ENCODE measurements at regions not wholly inside any gene's neighbourhood (a gene's known extent, or its start where the extent isn't known, plus 50 kb on each side); places are given as distances from the start of the nearest gene placed in this dataset.

DNA sequence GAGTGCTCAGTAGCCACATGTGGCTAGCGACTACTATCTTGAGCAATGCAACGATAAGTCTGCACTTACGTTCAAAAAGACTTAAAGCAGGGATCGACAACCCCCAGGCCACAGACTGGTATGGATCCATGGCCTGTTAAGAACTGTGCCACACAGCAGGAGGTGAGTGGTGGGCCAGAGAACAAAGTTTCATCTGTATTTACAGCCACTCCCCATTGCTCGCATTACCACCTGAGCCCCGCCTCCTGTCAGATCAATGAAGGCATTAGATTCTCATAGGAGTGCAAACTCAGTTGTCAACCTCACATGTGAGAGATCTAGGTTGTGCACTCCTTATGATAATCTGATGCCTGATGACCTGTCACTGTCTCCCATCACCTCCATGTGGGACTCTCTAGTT lies 103.6 kb upstream of the ZRANB2 start:
- TF ChIP-seq, protein P1, sequence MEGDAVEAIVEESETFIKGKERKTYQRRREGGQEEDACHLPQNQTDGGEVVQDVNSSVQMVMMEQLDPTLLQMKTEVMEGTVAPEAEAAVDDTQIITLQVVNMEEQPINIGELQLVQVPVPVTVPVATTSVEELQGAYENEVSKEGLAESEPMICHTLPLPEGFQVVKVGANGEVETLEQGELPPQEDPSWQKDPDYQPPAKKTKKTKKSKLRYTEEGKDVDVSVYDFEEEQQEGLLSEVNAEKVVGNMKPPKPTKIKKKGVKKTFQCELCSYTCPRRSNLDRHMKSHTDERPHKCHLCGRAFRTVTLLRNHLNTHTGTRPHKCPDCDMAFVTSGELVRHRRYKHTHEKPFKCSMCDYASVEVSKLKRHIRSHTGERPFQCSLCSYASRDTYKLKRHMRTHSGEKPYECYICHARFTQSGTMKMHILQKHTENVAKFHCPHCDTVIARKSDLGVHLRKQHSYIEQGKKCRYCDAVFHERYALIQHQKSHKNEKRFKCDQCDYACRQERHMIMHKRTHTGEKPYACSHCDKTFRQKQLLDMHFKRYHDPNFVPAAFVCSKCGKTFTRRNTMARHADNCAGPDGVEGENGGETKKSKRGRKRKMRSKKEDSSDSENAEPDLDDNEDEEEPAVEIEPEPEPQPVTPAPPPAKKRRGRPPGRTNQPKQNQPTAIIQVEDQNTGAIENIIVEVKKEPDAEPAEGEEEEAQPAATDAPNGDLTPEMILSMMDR (IDR thresholded peaks at IDR 0.05), result no peak
- no peak for TF ChIP-seq POLR2AphosphoS5 (IDR thresholded peaks at IDR 0.05)
